Transverse colon (tissue), 4 donors: ENCODE measurements at regions not wholly inside any gene's neighbourhood (a gene's known extent, or its start where the extent isn't known, plus 50 kb on each side); places are given as distances from the start of the nearest gene placed in this dataset.
"Not testable (repeated sequence)": the region's sequence is repeated elsewhere in the genome, so short reads cannot be mapped to it uniquely, and the experiment has no call there.

ENCODE experiments used
- DNase-seq: peaks from one replicate; pipeline ENCODE4 v3.0.0-alpha.2; 2019
- H3K27ac ChIP-seq, 4 donors: fragments of 200-600 bp; sonication (generic); 2 replicates each; pipeline ENCODE4 v1.5.1; 2016 to 2018; ENCODE audit warnings: inconsistent platforms in 4 of 4
- H3K27me3 ChIP-seq: fragments of 200-600 bp; sonication (generic); 2 replicates; pipeline ENCODE4 v1.5.1; 2017; ENCODE audit warnings: inconsistent platforms
- H3K36me3 ChIP-seq, 4 donors: fragments of 200-600 bp; sonication (generic); 2 replicates each; pipeline ENCODE4 v1.5.1; 2017 to 2019; ENCODE audit warnings: inconsistent platforms in 4 of 4
- H3K4me1 ChIP-seq, 4 donors: fragments of 200-600 bp; sonication (generic); 2 replicates each; pipeline ENCODE4 v1.5.1; 2017 to 2020; ENCODE audit warnings: inconsistent platforms in 4 of 4
- H3K4me3 ChIP-seq, 4 donors: fragments of 200-600 bp; sonication (generic); 1 replicate in 1 of 4; 2 replicates in 3 of 4; pipeline versions ENCODE4 v1.5.1 to v1.6.1; 2017 to 2019; ENCODE audit warnings: inconsistent platforms in 4 of 4
- H3K9me3 ChIP-seq, 2 donors: fragments of 200-600 bp; sonication (generic); 2 replicates each; pipeline ENCODE4 v1.5.1; 2017 to 2019; ENCODE audit warnings: inconsistent platforms in 2 of 2
- EP300 ChIP-seq: sonication (generic); formaldehyde crosslinking; IDR thresholded peaks from one replicate; pipeline ENCODE4 v1.6.1; 2017; ENCODE audit warnings: antibody characterized with exemption, low read depth
- POLR2A ChIP-seq: fragments of 450-650 bp; IDR thresholded peaks from one replicate; pipeline ENCODE4 v1.6.1; 2016; ENCODE audit warnings: antibody characterized with exemption, mild to moderate bottlenecking, moderate library complexity
- POLR2AphosphoS5 ChIP-seq, 3 donors: sonication (generic); formaldehyde crosslinking; IDR thresholded peaks; one replicate each; pipeline ENCODE4 v1.6.1; 2016; ENCODE audit warnings: antibody characterized with exemption in 3 of 3
- WGBS, 2 donors: methylation state at CpG; one replicate each; pipeline ENCODE4 v1.1.5; 2018; ENCODE audit warnings: low coverage in 1 of 2; 5-methylcytosine and 5-hydroxymethylcytosine counted together
- in situ Hi-C, 4 donors: fragments of 200-750 bp; cut with MboI; loops; one replicate each; pipeline versions ENCODE4 v1.15.0 to v1.15.1; 2017; ENCODE audit warnings: low sequenced_read_pairs in 3 of 4, low pct_ligation_motif_present in 1 of 4, low pct_unique_long_range_greater_than_20kb in 1 of 4
- intact Hi-C: fragments of 100-400 bp; cut with DNase I; formaldehyde crosslinking; loops from one replicate; pipeline ENCODE4 v1.15.1; 2023; ENCODE audit warnings: low total_unique reads
- TF ChIP-seq, protein P1 (sequence below), 5 experiments: fragments of 200-600 bp in 3 of 5; fragments of 450-650 bp in 2 of 5; sonication (generic) in 3 of 5; IDR thresholded peaks; 1 replicate in 2 of 5; 2 replicates in 3 of 5; pipeline ENCODE4 v1.5.1; 2016 to 2017; ENCODE audit warnings: antibody characterized with exemption in 5 of 5, inconsistent platforms in 3 of 5, mild to moderate bottlenecking in 2 of 5, moderate library complexity in 1 of 5

- no peak for DNase-seq
- Histone ChIP-seq H3K4me1 (no peaks in the 10 kb centered on the region), H3K9me3 (no peaks in the 10 kb centered on the region), H3K36me3 (no peaks in the 10 kb centered on the region), H3K27ac (no peak overlapping the region), H3K4me3 (no peak overlapping the region), H3K27me3 (no peaks in the 10 kb centered on the region)
- WGBS, 2 donors, result 26 to 50% methylated on average over 1 of the region's 1 CpG
- in situ Hi-C loops, result no loop called here
- intact Hi-C loops, result no loop called here
- no peak for TF ChIP-seq POLR2AphosphoS5 (IDR thresholded peaks at IDR 0.05)
- TF ChIP-seq POLR2A, result no peak
- no peak for TF ChIP-seq EP300
Observed at GRCh38 chrX:128634754-128635153, 582.6 kb upstream of the ACTRT1 start.

GRCh38 chrX:128623361-128623760 is 571.2 kb upstream of the ACTRT1 start:
- TF ChIP-seq EP300 (no peak), POLR2A (no peak), POLR2AphosphoS5 (IDR thresholded peaks at IDR 0.05) (no peak)
- TF ChIP-seq, protein P1, sequence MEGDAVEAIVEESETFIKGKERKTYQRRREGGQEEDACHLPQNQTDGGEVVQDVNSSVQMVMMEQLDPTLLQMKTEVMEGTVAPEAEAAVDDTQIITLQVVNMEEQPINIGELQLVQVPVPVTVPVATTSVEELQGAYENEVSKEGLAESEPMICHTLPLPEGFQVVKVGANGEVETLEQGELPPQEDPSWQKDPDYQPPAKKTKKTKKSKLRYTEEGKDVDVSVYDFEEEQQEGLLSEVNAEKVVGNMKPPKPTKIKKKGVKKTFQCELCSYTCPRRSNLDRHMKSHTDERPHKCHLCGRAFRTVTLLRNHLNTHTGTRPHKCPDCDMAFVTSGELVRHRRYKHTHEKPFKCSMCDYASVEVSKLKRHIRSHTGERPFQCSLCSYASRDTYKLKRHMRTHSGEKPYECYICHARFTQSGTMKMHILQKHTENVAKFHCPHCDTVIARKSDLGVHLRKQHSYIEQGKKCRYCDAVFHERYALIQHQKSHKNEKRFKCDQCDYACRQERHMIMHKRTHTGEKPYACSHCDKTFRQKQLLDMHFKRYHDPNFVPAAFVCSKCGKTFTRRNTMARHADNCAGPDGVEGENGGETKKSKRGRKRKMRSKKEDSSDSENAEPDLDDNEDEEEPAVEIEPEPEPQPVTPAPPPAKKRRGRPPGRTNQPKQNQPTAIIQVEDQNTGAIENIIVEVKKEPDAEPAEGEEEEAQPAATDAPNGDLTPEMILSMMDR (IDR thresholded peaks at IDR 0.05), result no peak
- Histone ChIP-seq H3K36me3 (no peaks in the 10 kb centered on the region), H3K4me1 (no peaks in the 10 kb centered on the region), H3K4me3 (no peak overlapping the region), H3K27me3 (no peaks in the 10 kb centered on the region), H3K9me3 (no peaks in the 10 kb centered on the region), H3K27ac (no peak overlapping the region)
- in situ Hi-C loops (no loop called here), intact Hi-C loops (no loop called here)
- DNase-seq, result no peak
- 90% methylated on average over 1 of the region's 1 CpG; no CpG with 5 or more reads in 1 of the 2 donors for WGBS, 2 donors

- WGBS, 2 donors, result 88% methylated on average over 2 of the region's 2 CpGs; no CpG with 5 or more reads in 1 of the 2 donors
- in situ Hi-C loops (no loop called here), intact Hi-C loops (no loop called here)
- H3K27me3 ChIP-seq, result no peaks in the 10 kb centered on the region
- no peak overlapping the region for H3K27ac ChIP-seq
- H3K9me3 ChIP-seq, result no peaks in the 10 kb centered on the region
- no peaks in the 10 kb centered on the region for H3K4me1 ChIP-seq
- H3K36me3 ChIP-seq, result no peaks in the 10 kb centered on the region
- DNase-seq, result no peak
- H3K4me3 ChIP-seq, result no peak overlapping the region
- no peak for TF ChIP-seq EP300
- no peak for TF ChIP-seq POLR2AphosphoS5 (IDR thresholded peaks at IDR 0.05)
- no peak for TF ChIP-seq POLR2A
Observed at GRCh38 chrX:128622296-128622695, 570.1 kb upstream of the ACTRT1 start.

DNA sequence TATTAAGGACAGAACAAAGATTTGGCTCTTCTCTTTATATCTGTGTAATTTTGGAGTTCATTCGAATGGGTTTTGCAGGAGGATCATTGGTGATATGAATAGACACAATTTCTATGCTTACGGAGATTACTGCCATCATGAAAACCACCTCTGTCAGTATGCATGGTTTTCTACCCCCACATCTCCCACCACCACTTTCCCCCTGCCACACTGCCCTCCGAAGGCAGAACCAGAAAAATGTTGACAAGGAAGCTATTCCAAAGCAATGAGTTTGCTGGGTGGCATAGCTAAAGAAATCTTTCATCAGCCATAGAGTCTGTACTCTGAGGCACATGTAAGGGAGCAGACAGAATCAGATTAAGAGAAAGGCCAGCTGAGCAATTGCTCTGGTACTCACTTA is 567.3 kb upstream of the ACTRT1 start:
- intact Hi-C loops (no loop called here), in situ Hi-C loops (no loop called here)
- H3K4me1 ChIP-seq, result no peaks in the 10 kb centered on the region
- WGBS, 2 donors, result 71 to 90% methylated on average over 2 to 3 of the region's 3 CpGs
- H3K36me3 ChIP-seq, result no peaks in the 10 kb centered on the region
- no peak overlapping the region for H3K27ac ChIP-seq
- DNase-seq, result no peak
- TF ChIP-seq POLR2AphosphoS5 (IDR thresholded peaks at IDR 0.05), result no peak
- TF ChIP-seq, protein P1 (IDR thresholded peaks at IDR 0.05), result no peak
- TF ChIP-seq POLR2A, result no peak
- no peak for TF ChIP-seq EP300
- no peaks in the 10 kb centered on the region for H3K9me3 ChIP-seq
- no peaks in the 10 kb centered on the region for H3K27me3 ChIP-seq
- H3K4me3 ChIP-seq, result no peak overlapping the region

DNA sequence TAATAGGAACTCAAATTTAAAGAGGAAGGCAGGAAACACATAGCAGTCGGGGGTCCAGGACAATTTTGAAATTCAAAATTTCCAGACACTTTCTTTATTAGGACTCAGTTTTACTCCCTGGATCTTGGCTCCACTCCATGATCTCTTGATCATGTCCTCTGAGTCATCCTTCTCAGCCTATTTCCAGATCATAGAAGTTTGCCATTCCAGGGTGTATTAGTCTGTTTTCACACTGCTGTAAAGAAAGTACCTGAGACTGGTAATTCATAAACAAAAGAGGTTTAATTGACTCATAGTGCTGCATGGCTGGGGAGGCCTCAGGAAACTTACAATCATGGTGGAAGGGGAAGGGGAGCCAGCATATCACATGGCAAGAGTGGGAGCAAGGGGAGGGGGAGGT is 564.7 kb upstream of the ACTRT1 start:
- in situ Hi-C loops, result no loop called here
- no peaks in the 10 kb centered on the region for H3K27me3 ChIP-seq
- DNase-seq, result no peak
- intact Hi-C loops, result no loop called here
- 67 to 82% methylated on average over 1 of the region's 1 CpG for WGBS, 2 donors
- H3K36me3 ChIP-seq, result no peaks in the 10 kb centered on the region
- H3K9me3 ChIP-seq, result no peaks in the 10 kb centered on the region
- H3K27ac ChIP-seq, result no peak overlapping the region
- no peak overlapping the region for H3K4me3 ChIP-seq
- TF ChIP-seq, protein P1 (IDR thresholded peaks at IDR 0.05), result no peak
- no peak for TF ChIP-seq POLR2A
- no peak for TF ChIP-seq POLR2AphosphoS5 (IDR thresholded peaks at IDR 0.05)
- no peak for TF ChIP-seq EP300
- H3K4me1 ChIP-seq, result no peaks in the 10 kb centered on the region

DNA sequence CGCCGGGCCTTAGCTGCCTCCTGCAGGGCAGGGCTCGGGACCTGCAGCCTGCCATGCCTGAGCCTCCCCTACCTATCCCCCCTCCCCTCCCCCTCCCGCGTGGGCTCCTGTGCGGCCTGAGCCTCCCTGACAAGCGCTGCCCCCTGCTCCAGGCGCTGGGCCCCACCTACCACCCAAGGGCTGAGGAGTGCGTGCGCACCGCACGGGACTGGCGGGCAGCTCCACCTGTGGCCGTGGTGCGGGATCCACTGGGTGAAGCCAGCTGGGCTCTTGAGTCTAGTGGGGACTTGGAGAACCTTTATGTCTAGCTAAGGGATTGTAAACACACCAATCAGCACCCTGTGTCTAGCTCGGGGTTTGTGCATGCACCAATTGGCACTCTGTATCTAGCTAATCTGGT is 554.6 kb upstream of the ACTRT1 start:
- H3K27me3 ChIP-seq, H3K36me3 ChIP-seq, DNase-seq, H3K27ac ChIP-seq, intact Hi-C loops, in situ Hi-C loops, H3K9me3 ChIP-seq, H3K4me1 ChIP-seq, H3K4me3 ChIP-seq: not testable (repeated sequence)
- WGBS, 2 donors, result 50% methylated on average over 1 of the region's 16 CpGs; no CpG with 5 or more reads in 1 of the 2 donors

DNA sequence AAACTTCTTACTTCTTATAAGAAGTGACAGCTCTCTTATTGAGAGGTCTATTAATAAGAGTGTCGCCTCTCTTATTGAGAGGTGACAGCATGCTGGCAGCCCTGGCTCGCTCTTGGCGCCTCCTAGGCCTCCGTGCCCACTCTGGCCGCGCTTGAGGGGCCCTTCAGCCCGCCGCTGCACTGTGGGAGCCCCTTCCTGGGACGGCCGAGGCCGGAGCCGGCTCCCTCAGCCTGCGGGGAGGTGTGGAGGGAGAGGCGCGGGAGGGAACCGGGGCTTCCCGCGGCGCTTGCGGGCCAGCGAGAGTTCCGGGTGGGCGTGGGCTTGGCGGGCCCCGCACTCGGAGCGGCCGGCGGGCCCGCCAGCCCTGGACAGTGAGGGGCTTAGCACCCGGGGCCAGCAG is 554.2 kb upstream of the ACTRT1 start:
- DNase-seq, H3K36me3 ChIP-seq, H3K9me3 ChIP-seq, H3K27me3 ChIP-seq, H3K27ac ChIP-seq, H3K4me1 ChIP-seq, intact Hi-C loops, H3K4me3 ChIP-seq, in situ Hi-C loops: not testable (repeated sequence)
- 78% methylated on average over 9 of the region's 31 CpGs; no CpG with 5 or more reads in 1 of the 2 donors for WGBS, 2 donors
